ENCODE measurements at regions not wholly inside any gene's neighbourhood (a gene's known extent, or its start where the extent isn't known, plus 50 kb on each side); places are given as distances from the start of the nearest gene placed in this dataset.
A peak's percentile ranks its signal among the peaks of the same experiment; 100 is the strongest.

DNA sequence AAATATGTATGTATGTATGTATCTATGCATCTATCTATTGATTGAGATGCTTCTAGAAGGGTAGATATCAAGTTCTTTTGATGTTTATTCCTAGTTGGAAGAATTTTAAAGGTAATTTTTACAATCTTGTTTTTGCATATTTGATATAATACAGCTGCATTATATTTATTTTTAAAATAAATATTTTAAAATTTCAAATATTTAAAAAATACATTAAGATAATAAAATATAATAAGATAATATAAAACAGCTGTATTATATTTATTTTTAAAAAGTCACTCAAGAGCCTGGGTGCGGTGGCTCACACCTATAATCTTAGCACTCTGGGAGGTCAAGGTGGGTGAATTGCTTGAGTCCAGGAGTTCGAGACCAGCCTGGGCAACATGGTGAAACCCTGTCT is 92.5 kb downstream of the LIPG start:
- Histone ChIP-seq H3K4me3 (ENCODE audit: low read length) (no peak overlapping the region), H3K4me1 (ENCODE audit: control insufficient read depth, insufficient read depth, low read length) (peaks cover 13% of the 10 kb centered on the region), H3K27me3 (ENCODE audit: control insufficient read depth, insufficient read depth, low read length) (no peaks in the 10 kb centered on the region), H3K4me2 (ENCODE audit: low read length) (no peak overlapping the region), H3K36me3 (ENCODE audit: insufficient read depth, low read length) (no peaks in the 10 kb centered on the region), H3K9ac (ENCODE audit: low read depth, low read length) (no peak overlapping the region), H3K9me3 (replicated peaks; ENCODE audit: low read length) (no peaks in the 10 kb centered on the region)

DNA sequence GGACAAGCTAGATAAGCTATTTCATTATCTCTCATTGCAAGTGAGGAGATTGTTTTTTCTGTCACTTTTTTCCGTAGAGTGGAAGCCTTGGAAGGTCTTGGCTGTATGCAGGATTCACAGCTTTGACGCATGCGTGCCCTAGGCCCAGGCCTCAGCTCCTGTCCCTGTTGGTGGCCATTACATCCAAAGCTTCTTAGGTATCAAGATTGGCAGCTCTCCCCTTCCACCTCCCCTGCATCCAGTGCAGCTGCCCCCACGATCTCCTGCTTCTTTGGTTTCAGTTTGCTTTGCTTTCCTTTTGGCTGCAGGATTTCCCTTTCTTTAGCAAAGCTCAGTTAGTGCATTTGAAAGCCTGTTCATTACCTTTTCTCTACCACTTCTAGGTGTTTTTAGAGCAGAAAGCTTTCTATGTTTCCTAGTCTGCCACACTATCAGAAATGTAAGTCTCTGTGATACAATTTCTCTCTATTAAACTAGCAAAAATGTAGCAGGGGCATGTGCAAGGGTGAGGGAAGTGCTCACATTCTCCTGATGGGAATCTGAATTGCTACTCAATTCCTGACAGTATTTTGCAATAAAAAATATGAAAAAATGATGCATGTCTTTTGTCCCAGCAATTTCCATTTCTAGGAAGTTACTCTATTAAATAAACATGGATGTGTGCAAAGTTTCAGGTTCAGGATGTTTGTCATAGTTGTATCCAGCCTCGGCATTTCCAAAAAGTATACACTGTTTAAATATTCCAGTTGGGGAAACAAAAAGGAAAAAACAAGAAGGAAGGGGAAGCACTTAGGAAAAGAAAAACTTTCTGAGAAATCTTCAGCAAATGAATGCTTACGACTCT is 91.2 kb downstream of the LIPG start:
- H3K4me2 ChIP-seq (ENCODE audit: low read length), result peak overlapping the region; percentile 67
- H3K4me3 ChIP-seq (ENCODE audit: low read length), result no peak overlapping the region
- no peaks in the 10 kb centered on the region for H3K36me3 ChIP-seq (ENCODE audit: insufficient read depth, low read length)
- H3K27me3 ChIP-seq (ENCODE audit: control insufficient read depth, insufficient read depth, low read length), result no peaks in the 10 kb centered on the region
- H3K4me1 ChIP-seq (ENCODE audit: control insufficient read depth, insufficient read depth, low read length), result peaks cover 19% of the 10 kb centered on the region
- no peak overlapping the region for H3K9ac ChIP-seq (ENCODE audit: low read depth, low read length)
- no peaks in the 10 kb centered on the region for H3K9me3 ChIP-seq (replicated peaks; ENCODE audit: low read length)

GRCh38 chr18:49651033-49651432 is 89.2 kb downstream of the LIPG start:
- Histone ChIP-seq H3K27me3 (ENCODE audit: control insufficient read depth, insufficient read depth, low read length) (no peaks in the 10 kb centered on the region), H3K4me3 (ENCODE audit: low read length) (no peak overlapping the region), H3K4me2 (ENCODE audit: low read length) (no peak overlapping the region), H3K9ac (ENCODE audit: low read depth, low read length) (no peak overlapping the region), H3K36me3 (ENCODE audit: insufficient read depth, low read length) (no peaks in the 10 kb centered on the region), H3K9me3 (replicated peaks; ENCODE audit: low read length) (no peaks in the 10 kb centered on the region), H3K4me1 (ENCODE audit: control insufficient read depth, insufficient read depth, low read length) (peaks cover 39% of the 10 kb centered on the region)

DNA sequence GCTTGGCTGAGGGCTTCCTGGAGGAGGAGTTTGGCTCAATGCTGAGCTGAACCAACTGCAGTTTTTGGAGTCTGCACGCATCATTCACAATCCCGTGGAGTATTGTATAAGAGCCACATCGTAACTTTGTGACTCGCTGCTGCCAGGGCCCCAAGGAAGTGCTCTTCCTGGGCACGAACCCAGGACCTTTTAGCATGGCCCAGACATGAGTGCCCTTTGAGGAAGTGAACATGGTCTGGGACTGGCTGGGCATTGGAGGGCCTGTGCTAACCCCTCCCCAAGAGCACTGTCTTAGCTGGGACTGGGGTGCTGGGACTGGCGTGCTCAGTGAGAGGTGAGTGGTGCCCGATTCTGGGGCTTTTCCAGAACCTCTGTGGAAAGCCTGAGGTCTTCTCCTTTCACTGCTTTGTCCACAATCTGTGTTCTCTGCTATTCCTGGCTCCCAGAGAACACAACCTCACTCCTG is 88.6 kb downstream of the LIPG start:
- H3K36me3 ChIP-seq (ENCODE audit: insufficient read depth, low read length), result no peaks in the 10 kb centered on the region
- no peak overlapping the region for H3K4me2 ChIP-seq (ENCODE audit: low read length)
- H3K4me1 ChIP-seq (ENCODE audit: control insufficient read depth, insufficient read depth, low read length), result peaks cover 45% of the 10 kb centered on the region
- H3K4me3 ChIP-seq (ENCODE audit: low read length), result no peak overlapping the region
- no peak overlapping the region for H3K9ac ChIP-seq (ENCODE audit: low read depth, low read length)
- no peaks in the 10 kb centered on the region for H3K9me3 ChIP-seq (replicated peaks; ENCODE audit: low read length)
- H3K27me3 ChIP-seq (ENCODE audit: control insufficient read depth, insufficient read depth, low read length), result no peaks in the 10 kb centered on the region

GRCh38 chr18:49648811-49649210 is 87.0 kb downstream of the LIPG start:
- no peaks in the 10 kb centered on the region for H3K9me3 ChIP-seq (replicated peaks; ENCODE audit: low read length)
- H3K4me2 ChIP-seq (ENCODE audit: low read length), result no peak overlapping the region
- H3K36me3 ChIP-seq (ENCODE audit: insufficient read depth, low read length), result no peaks in the 10 kb centered on the region
- H3K4me3 ChIP-seq (ENCODE audit: low read length), result no peak overlapping the region
- no peak overlapping the region for H3K9ac ChIP-seq (ENCODE audit: low read depth, low read length)
- H3K4me1 ChIP-seq (ENCODE audit: control insufficient read depth, insufficient read depth, low read length), result peaks cover 45% of the 10 kb centered on the region
- H3K27me3 ChIP-seq (ENCODE audit: control insufficient read depth, insufficient read depth, low read length), result no peaks in the 10 kb centered on the region
